Fibroblast of the aortic adventitia (primary cell): ENCODE measurements at regions not wholly inside any gene's neighbourhood (a gene's known extent, or its start where the extent isn't known, plus 50 kb on each side); places are given as distances from the start of the nearest gene placed in this dataset.

Experiments
- DNase-seq: peaks from one replicate; pipeline ENCODE4 v3.0.0-alpha.2; 2010; ENCODE audit warnings: low read depth
- H3K4me3 ChIP-seq: 2 replicates; pipeline ENCODE4 v1.5.1; 2011; ENCODE audit warnings: low read depth, mild to moderate bottlenecking, control low read depth, low read length, moderate library complexity
- CTCF ChIP-seq: IDR thresholded peaks from 2 replicates; pipeline ENCODE4 v1.5.1; 2011; ENCODE audit warnings: mild to moderate bottlenecking, low read length, control low read depth, inconsistent platforms; ENCODE audit not compliant: insufficient read depth

- TF ChIP-seq CTCF = no peak
- no peak overlapping the region for H3K4me3 ChIP-seq
- DNase-seq = no peak
Observed at GRCh38 chr7:4436361-4436895, 245.7 kb upstream of the FOXK1 start.

GRCh38 chr7:4436936-4437335 lies 245.2 kb upstream of the FOXK1 start:
- H3K4me3 ChIP-seq = no peak overlapping the region
- no peak for DNase-seq
- TF ChIP-seq CTCF = no peak

GRCh38 chr7:4437916-4438315 lies 244.2 kb upstream of the FOXK1 start:
- H3K4me3 ChIP-seq = no peak overlapping the region
- DNase-seq = no peak
- no peak for TF ChIP-seq CTCF

- DNase-seq = no peak
- no peak for TF ChIP-seq CTCF
- H3K4me3 ChIP-seq = no peak overlapping the region
Observed at GRCh38 chr7:4438723-4439245, 243.3 kb upstream of the FOXK1 start.

- TF ChIP-seq CTCF = no peak
- no peak overlapping the region for H3K4me3 ChIP-seq
- DNase-seq = no peak
Observed at GRCh38 chr7:4439444-4439843, 242.7 kb upstream of the FOXK1 start.

GRCh38 chr7:4444106-4444505 lies 238.0 kb upstream of the FOXK1 start:
- no peak for TF ChIP-seq CTCF
- DNase-seq = no peak
- H3K4me3 ChIP-seq = no peak overlapping the region

- DNase-seq = no peak
Observed at GRCh38 chr7:4445777-4446176, 236.3 kb upstream of the FOXK1 start.

More at GRCh38 chr7:4445777-4446176, 236.3 kb upstream of the FOXK1 start:
- H3K4me3 ChIP-seq = no peak overlapping the region
- no peak for TF ChIP-seq CTCF
